H1 (cell line): ENCODE measurements at regions not wholly inside any gene's neighbourhood (a gene's known extent, or its start where the extent isn't known, plus 50 kb on each side); places are given as distances from the start of the nearest gene placed in this dataset.

Experiments used
- BCL11A ChIP-seq, 2 experiments: IDR thresholded peaks; one replicate each; pipeline ENCODE4 v1.6.1; 2011; ENCODE audit warnings: low read depth in 2 of 2, low read length in 2 of 2, mild to moderate bottlenecking in 2 of 2
- CREB1 ChIP-seq: IDR thresholded peaks from 2 replicates; pipeline ENCODE4 v1.6.1; 2012; ENCODE audit warnings: inconsistent platforms
- CTCF ChIP-seq, 3 experiments: IDR thresholded peaks; 1 replicate in 2 of 3; 2 replicates in 1 of 3; pipeline versions ENCODE4 v1.5.1 to v1.6.1; 2011; ENCODE audit warnings: low read length in 3 of 3, mild to moderate bottlenecking in 3 of 3, inconsistent platforms in 2 of 3, low read depth in 1 of 3, moderate library complexity in 1 of 3; ENCODE audit not compliant: insufficient read depth in 1 of 3; ENCODE audit errors: control extremely low read depth in 1 of 3
- EZH2 ChIP-seq: fragments of 200-600 bp; sonication (generic); IDR thresholded peaks from 2 replicates; pipeline ENCODE4 v1.7.1; 2012; ENCODE audit warnings: low read depth, mild to moderate bottlenecking, moderate library complexity, low read length, inconsistent platforms; ENCODE audit not compliant: severe bottlenecking
- HDAC6 ChIP-seq: IDR thresholded peaks from one replicate; pipeline ENCODE4 v1.7.1; 2012; ENCODE audit warnings: low read depth, mild to moderate bottlenecking, inconsistent platforms, low read length, moderate library complexity
- KDM5A ChIP-seq: fragments of 200-600 bp; IDR thresholded peaks from 2 replicates; pipeline ENCODE4 v1.7.1; 2012; ENCODE audit warnings: mild to moderate bottlenecking, low read length, inconsistent platforms, mixed read lengths
- POLR2A ChIP-seq, 2 experiments: IDR thresholded peaks; 1 replicate in 1 of 2; 2 replicates in 1 of 2; pipeline ENCODE4 v1.6.1; 2011; ENCODE audit warnings: low read depth in 2 of 2, low read length in 2 of 2, mild to moderate bottlenecking in 2 of 2; ENCODE audit errors: control extremely low read depth in 1 of 2
- POLR2AphosphoS5 ChIP-seq: IDR thresholded peaks from 2 replicates; pipeline ENCODE4 v1.6.1; 2011; ENCODE audit warnings: low read depth, low read length
- USF2 ChIP-seq: IDR thresholded peaks from 2 replicates; pipeline ENCODE4 v1.6.1; 2011; ENCODE audit warnings: low read length, improper control_type of control experiment

GRCh38 chr3:182683453-182683852 lies 109.9 kb upstream of the ATP11B start:
- no peak for TF ChIP-seq POLR2A (IDR thresholded peaks at IDR 0.05; ENCODE audit: control extremely low read depth in 1 of 2, low read depth in 2 of 2, low read length in 2 of 2)
- no peak for TF ChIP-seq CREB1
- TF ChIP-seq USF2: no peak
- no peak for TF ChIP-seq EZH2
- peak; percentile 48 to 84 (median 71) for TF ChIP-seq CTCF (IDR thresholded peaks at IDR 0.05; ENCODE audit: control extremely low read depth in 1 of 3, insufficient read depth in 1 of 3, low read depth in 1 of 3, low read length in 3 of 3)
- TF ChIP-seq HDAC6: no peak
- TF ChIP-seq BCL11A (IDR thresholded peaks at IDR 0.05; ENCODE audit: low read depth in 2 of 2, low read length in 2 of 2): no peak
- TF ChIP-seq POLR2AphosphoS5: no peak
- TF ChIP-seq KDM5A: no peak
